ENCODE measurements at regions not wholly inside any gene's neighbourhood (a gene's known extent, or its start where the extent isn't known, plus 50 kb on each side); places are given as distances from the start of the nearest gene placed in this dataset.
"Not testable (repeated sequence)": the region's sequence is repeated elsewhere in the genome, so short reads cannot be mapped to it uniquely, and the experiment has no call there.

GRCh38 chr6:8166156-8166555 lies 63.8 kb upstream of the EEF1E1 start:
- Histone ChIP-seq H3K27ac (ENCODE audit: low read depth, low read length, poor library complexity, severe bottlenecking) (no peak overlapping the region), H3K9me3 (ENCODE audit: low read length) (no peaks in the 10 kb centered on the region), H4K20me1 (ENCODE audit: insufficient read depth, low read length) (no peaks in the 10 kb centered on the region), H2AFZ (ENCODE audit: low read length) (no peak overlapping the region), H3K79me2 (ENCODE audit: insufficient read depth, low read depth, low read length) (no peaks in the 10 kb centered on the region), H3K36me3 (ENCODE audit: insufficient read depth, low read length) (no peaks in the 10 kb centered on the region), H3K4me2 (ENCODE audit: low read length) (no peak overlapping the region), H3K4me1 (ENCODE audit: insufficient read depth, low read length, poor library complexity, severe bottlenecking) (no peaks in the 10 kb centered on the region), H3K9me2 (ENCODE audit: insufficient read depth, low read length) (no peaks in the 10 kb centered on the region), H3K4me3 (ENCODE audit: low read depth, low read length, poor library complexity, severe bottlenecking) (no peak overlapping the region)
- POLR2A ChIA-PET, result interaction anchor here (0.6 to 1.0 kb wide), 4 partner anchors 9 to 359 kb away, joined by 3 read pairs; no protein-coding TSS in a partner anchor
- DNase-seq (ENCODE audit: low spot score), result no peak
- intact Hi-C loops (cut with micrococcal nuclease; ENCODE audit: unreplicated experiment), result no loop called here
- TF ChIP-seq EZH2phosphoT487 (IDR thresholded peaks at IDR 0.05; ENCODE audit: borderline replicate concordance, low read depth, low read length), result no peak
- no peak for TF ChIP-seq CTCF (conservative IDR thresholded peaks at IDR 0.05; ENCODE audit: low read length)
- no TSS peak for BruUV-seq (replicated peaks)
- CTCF ChIA-PET (ENCODE audit: unreplicated experiment), result no interaction called here

GRCh38 chr6:8165008-8165407 lies 62.7 kb upstream of the EEF1E1 start:
- DNase-seq (ENCODE audit: low spot score); intact Hi-C loops (cut with micrococcal nuclease; ENCODE audit: unreplicated experiment); H3K36me3 ChIP-seq (ENCODE audit: insufficient read depth, low read length); H3K4me2 ChIP-seq (ENCODE audit: low read length); H4K20me1 ChIP-seq (ENCODE audit: insufficient read depth, low read length); CTCF ChIA-PET (ENCODE audit: unreplicated experiment); H3K9me2 ChIP-seq (ENCODE audit: insufficient read depth, low read length); BruUV-seq (replicated peaks); H3K4me3 ChIP-seq (ENCODE audit: low read depth, low read length, poor library complexity, severe bottlenecking); POLR2A ChIA-PET; H3K4me1 ChIP-seq (ENCODE audit: insufficient read depth, low read length, poor library complexity, severe bottlenecking); H3K79me2 ChIP-seq (ENCODE audit: insufficient read depth, low read depth, low read length); H2AFZ ChIP-seq (ENCODE audit: low read length); H3K9me3 ChIP-seq (ENCODE audit: low read length); H3K27ac ChIP-seq (ENCODE audit: low read depth, low read length, poor library complexity, severe bottlenecking): not testable (repeated sequence)

GRCh38 chr6:8164281-8164680 lies 61.9 kb upstream of the EEF1E1 start:
- H3K4me2 ChIP-seq (ENCODE audit: low read length); H3K9me3 ChIP-seq (ENCODE audit: low read length); H4K20me1 ChIP-seq (ENCODE audit: insufficient read depth, low read length); intact Hi-C loops (cut with micrococcal nuclease; ENCODE audit: unreplicated experiment); H3K9me2 ChIP-seq (ENCODE audit: insufficient read depth, low read length); DNase-seq (ENCODE audit: low spot score); H3K36me3 ChIP-seq (ENCODE audit: insufficient read depth, low read length); H3K4me3 ChIP-seq (ENCODE audit: low read depth, low read length, poor library complexity, severe bottlenecking); H2AFZ ChIP-seq (ENCODE audit: low read length); H3K79me2 ChIP-seq (ENCODE audit: insufficient read depth, low read depth, low read length); H3K27ac ChIP-seq (ENCODE audit: low read depth, low read length, poor library complexity, severe bottlenecking); H3K4me1 ChIP-seq (ENCODE audit: insufficient read depth, low read length, poor library complexity, severe bottlenecking); CTCF ChIA-PET (ENCODE audit: unreplicated experiment); BruUV-seq (replicated peaks); POLR2A ChIA-PET: not testable (repeated sequence)

GRCh38 chr6:8159966-8160365 lies 57.6 kb upstream of the EEF1E1 start:
- Histone ChIP-seq H3K79me2 (ENCODE audit: insufficient read depth, low read depth, low read length) (no peaks in the 10 kb centered on the region), H3K4me1 (ENCODE audit: insufficient read depth, low read length, poor library complexity, severe bottlenecking) (no peaks in the 10 kb centered on the region), H3K9me3 (ENCODE audit: low read length) (no peaks in the 10 kb centered on the region), H3K36me3 (ENCODE audit: insufficient read depth, low read length) (no peaks in the 10 kb centered on the region), H3K9me2 (ENCODE audit: insufficient read depth, low read length) (no peaks in the 10 kb centered on the region), H3K4me2 (ENCODE audit: low read length) (no peak overlapping the region), H3K27ac (ENCODE audit: low read depth, low read length, poor library complexity, severe bottlenecking) (no peak overlapping the region), H2AFZ (ENCODE audit: low read length) (no peak overlapping the region), H4K20me1 (ENCODE audit: insufficient read depth, low read length) (no peaks in the 10 kb centered on the region), H3K4me3 (ENCODE audit: low read depth, low read length, poor library complexity, severe bottlenecking) (no peak overlapping the region)
- BruUV-seq (replicated peaks), result no TSS peak
- TF ChIP-seq EZH2phosphoT487 (IDR thresholded peaks at IDR 0.05; ENCODE audit: borderline replicate concordance, low read depth, low read length), result no peak
- TF ChIP-seq CTCF (conservative IDR thresholded peaks at IDR 0.05; ENCODE audit: low read length), result no peak
- POLR2A ChIA-PET, result interaction anchor here (0.8 kb wide), 1 partner anchor 67 kb away, joined by 3 read pairs; no protein-coding TSS in a partner anchor
- CTCF ChIA-PET (ENCODE audit: unreplicated experiment), result no interaction called here
- intact Hi-C loops (cut with micrococcal nuclease; ENCODE audit: unreplicated experiment), result no loop called here
- DNase-seq (ENCODE audit: low spot score), result no peak
